GM18907 (cell line): ENCODE measurements at regions not wholly inside any gene's neighbourhood (a gene's known extent, or its start where the extent isn't known, plus 50 kb on each side); places are given as distances from the start of the nearest gene placed in this dataset.

Source experiments
- ATAC-seq: cut with Tn5 transposase; IDR thresholded peaks from one replicate; pipeline ENCODE4 v1.9.1; 2021; ENCODE audit warnings: mild to moderate bottlenecking, moderate library complexity; ENCODE audit not compliant: unreplicated experiment

DNA sequence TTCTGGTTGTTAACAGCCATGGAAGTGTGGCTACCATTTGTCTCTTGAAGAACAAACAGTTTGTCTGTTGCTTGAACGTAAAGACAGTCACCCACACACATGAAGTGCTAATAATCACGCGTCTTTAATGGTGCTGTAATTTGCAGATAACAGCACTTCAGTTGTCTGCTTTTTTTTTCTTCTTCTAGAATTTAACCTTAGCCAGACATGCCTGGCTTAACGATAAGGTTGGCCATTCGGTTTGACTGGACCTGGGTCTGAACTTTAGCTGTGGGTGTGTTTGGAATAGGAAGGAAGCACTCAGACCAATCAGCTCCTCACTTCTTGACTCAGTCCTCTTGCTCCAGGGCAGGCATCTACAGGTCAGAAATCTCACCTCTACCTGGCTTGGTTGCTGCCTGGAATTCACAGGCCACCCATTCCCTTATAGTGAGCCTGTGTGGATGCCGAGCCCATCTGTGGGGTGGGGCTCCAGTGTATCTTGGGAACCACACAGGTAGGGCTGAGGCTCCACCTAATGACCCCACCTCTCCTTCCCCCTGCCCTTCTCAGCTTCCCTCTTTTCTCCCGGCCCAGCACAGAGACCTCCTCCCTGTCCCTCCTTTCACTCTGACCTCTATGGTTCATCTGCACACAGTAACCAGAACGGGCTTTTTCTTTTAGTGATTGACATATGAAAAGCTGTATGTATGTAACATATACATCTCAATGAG lies 246.4 kb upstream of the PWP1 start:
- ATAC-seq = no peak

DNA sequence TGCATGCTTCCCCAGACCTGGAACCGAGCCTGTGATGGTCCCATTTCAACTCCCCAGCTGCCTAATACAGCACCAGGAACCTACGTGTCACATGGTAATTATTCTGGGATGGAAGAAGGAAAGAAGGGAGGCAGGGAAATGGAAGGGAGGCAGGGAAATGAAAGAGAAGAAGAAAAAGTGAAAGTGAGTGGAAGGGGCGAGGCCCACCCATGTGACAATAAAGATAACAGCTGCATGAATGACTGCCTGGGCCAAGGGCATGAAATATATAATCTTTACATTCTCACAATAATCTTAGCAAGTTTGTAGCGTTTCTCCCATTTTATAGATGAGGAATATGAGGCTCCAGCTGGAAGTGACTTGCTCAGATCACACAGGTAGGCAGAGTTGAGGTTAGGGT lies 245.0 kb upstream of the PWP1 start:
- ATAC-seq = no peak

DNA sequence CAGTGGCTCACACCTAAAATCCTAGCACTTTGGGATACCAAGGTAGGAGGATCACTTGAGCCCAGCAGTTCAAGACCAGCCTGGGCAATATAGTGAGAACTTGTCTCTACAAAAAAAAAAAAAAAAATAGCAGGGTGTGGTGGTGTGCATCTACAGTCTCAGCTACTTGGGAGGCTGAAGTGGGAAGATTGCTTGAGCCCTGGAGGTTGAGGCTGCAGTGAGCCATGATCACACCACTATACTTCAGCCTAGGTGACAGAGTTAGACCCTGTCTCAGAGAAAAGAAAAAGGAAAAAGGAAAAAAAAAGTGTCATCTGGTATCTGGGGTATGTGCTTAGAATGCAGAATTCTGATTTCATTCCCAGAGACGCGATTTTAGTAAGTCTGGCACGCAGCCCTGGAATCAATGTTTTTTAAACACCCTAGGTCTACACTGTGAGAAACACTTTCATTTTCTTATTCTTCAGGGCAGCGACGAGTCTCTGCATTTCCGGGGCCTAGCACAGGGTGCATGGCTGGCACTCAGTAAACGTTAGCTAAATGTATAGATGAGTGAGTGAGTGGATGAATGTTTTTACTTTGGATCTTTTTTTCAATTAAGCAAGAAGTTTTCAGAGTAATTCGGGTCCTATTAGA lies 243.8 kb upstream of the PWP1 start:
- no peak for ATAC-seq

DNA sequence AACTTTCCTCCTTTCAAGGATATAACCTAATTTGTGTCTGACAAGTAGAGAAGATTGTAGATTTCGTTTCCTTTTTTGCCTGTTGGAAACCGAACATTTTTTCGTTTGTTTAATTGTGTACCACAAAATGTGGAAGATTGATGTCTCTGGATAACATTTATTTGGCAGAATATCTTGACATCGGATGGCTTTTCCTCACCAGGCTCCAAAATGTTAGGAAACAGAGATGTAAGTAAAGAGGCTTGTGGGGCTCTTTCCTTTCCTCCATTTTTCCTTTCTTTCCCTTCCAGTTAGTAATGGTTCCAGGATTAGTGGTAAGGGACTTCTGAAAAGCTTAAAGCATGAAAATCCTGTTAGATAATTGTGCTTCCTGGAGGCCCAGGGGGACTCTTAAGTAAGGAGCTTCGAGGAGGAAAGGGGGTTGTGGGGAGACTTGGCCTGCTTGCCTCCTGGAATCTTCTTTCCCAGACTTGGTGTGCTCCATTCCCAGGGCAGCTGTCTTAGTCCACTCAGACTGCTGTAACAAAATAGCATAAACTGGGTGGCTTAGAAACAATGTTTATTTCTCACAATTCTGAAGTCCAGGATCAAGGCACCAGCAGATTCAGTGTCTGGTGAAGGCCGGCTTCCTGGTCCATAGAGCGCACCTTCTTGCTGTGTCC lies 243.1 kb upstream of the PWP1 start:
- ATAC-seq = no peak

DNA sequence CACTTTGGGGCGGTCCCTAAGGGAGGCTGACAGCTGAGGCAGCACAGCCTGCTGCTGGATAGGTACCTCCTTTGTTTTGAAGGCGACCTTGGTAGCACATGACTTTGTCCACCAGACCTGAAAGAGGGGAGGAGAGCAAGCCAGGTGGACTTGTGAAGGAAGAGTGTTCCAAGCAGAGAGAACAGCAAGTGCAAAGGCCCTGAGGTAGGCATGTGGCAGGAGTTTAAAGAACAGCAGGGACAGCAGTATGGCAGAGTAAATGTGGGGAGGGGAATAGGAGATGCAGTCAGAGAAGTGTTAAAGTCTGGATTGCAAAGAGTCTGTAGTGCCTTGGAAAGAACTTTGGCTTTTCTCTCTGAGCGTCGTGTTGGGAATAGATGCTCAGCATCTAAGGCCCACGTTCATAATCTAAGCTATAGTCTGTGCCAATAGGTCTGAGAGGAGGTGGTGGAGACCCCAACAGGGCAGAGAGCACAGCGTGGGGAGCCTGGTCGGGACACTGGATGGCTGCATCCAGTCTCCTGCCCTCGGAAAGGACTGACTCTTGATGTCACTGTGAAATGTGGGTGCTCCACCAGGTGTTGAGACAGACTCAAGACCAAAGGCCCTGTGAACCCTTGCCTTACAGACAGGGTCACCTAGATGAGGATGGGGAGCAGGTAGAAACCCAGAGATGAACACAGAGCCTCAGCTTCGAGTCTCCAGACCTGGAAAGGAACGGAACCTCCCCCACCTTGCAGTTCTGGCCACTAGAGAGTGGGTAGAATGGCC lies 242.1 kb upstream of the PWP1 start:
- ATAC-seq = no peak

DNA sequence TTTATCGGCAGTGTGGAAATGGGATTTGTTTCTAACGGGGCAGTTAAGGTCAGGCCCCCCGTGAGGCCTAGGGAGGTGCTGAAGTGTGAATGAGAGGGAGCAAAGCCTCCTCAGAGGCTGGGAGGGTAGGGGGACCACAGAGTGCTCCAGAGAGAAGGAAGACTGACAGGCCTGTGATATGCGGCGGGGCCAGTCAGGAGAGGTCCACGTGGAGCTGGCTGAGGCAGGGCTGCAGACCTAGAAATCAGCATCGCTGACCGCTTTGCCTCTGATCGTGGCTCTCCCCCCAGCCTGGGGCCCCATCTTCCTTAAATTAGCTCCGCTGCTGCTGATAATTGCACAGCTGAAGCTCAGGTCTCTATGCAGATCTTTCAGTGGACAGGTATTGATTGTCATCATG lies 240.8 kb upstream of the PWP1 start:
- no peak for ATAC-seq

DNA sequence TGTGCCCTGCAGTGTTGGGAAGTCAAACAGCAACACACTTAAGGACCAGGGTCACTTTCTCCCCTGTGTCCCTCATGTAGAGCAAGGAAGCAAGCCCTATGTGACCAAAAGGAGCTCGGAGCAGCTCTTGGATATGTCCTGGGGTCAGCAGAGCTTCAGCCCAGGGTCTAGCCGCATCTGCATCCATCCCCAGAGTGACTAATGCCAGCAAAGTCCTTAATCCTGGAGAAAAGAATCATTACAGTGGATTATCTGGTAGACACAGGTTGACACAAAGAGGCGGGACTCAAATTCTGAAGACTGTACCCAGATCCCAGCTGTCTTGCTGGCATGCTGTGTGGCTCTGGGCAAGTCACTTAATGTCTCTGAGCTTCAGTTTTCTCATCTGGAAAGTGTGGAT lies 239.1 kb upstream of the PWP1 start:
- no peak for ATAC-seq

DNA sequence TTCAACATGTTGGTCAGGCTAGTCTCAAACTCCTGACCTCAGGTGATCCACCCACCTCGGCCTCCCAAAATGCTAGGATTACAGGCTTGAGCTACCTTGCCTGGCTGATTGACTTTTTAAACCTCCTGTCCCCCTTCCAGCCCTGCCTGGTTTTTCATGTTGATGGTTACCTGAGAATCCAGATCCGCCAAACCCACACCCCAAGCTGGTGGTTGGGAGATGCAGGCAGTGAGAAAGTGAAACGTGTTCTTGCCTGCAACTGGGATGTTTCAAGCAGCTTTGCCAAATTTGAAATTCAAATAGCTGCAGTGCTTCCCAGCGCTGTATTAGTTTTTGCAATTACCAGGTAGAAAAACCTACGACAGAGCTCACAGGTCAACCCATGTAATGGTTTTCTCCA lies 238.3 kb upstream of the PWP1 start:
- no peak for ATAC-seq

DNA sequence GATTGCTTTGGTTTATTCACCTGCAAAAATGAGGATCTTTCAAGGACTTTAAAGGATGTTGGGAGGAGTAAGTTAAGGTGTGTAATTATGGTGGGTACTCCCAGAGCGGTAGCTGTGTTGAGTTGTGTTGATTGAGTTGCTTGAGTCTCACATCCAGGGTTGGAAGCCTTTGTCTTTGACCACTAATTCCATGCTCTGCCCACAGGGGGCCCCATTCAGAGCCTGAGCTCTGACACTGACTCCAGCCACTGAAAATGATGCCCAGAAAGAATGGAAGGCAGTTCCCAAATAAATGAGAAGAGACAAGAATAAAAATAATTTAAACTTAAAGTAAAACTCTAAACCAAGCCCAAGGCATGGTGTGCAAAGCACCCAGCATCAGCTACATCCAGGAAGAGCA lies 237.4 kb upstream of the PWP1 start:
- no peak for ATAC-seq

DNA sequence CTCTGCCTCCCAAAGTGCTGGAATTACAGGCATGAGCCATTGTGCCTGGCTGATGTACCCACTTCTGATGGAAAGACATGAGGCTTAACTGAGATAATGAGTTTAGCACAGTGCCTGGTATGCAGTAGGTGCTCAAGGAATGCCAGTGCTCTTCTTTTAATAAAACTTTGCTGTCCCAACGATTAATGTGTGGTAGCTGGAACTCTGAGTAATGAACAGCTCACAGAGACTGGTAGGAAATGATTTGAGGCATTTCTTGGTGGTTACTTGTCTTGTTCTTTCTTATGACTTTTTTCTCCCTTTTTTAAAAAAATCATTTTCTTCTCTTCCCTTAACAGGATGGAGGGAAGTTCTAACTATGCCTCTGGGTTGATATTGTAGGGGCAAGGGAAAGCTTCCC lies 235.7 kb upstream of the PWP1 start:
- ATAC-seq = no peak

DNA sequence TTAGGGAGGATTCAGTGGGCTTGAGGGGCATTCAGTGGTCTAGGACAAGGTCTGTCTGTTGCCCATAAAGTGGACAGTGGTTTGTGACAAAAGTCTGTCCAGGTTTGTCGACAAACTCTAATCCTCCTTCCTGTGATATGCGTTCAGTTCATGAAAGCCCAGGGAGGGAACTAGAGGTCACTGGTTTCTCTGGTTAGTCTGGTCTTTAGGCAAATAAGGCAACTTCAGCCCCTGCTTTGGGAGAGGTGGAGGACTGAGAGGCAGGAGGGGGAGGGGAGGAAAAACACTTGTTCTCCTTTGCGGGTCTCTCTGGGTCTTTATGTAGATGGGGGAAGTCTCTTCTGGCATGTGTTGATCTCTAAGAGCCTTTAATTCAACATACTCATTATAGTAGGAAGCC lies 235.1 kb upstream of the PWP1 start:
- no peak for ATAC-seq

DNA sequence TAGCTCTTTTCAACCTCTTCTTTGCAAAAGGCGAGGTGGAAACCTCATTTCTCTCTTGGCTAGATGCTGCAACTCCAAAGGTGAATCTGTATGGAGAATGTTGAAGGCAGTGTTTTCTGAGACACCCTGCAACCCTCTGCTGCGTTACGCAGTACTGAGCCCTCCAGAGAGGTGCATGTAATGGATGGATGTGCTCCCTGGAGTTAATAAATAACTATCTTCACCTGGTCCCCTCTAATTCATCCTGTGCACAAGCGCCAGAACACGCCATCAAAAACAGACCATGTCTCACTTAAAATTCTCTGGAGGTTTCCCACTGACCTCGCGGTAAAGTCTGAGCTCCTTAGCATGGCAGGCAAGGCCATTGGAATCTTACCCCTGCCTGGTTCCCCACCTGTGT lies 234.4 kb upstream of the PWP1 start:
- no peak for ATAC-seq

DNA sequence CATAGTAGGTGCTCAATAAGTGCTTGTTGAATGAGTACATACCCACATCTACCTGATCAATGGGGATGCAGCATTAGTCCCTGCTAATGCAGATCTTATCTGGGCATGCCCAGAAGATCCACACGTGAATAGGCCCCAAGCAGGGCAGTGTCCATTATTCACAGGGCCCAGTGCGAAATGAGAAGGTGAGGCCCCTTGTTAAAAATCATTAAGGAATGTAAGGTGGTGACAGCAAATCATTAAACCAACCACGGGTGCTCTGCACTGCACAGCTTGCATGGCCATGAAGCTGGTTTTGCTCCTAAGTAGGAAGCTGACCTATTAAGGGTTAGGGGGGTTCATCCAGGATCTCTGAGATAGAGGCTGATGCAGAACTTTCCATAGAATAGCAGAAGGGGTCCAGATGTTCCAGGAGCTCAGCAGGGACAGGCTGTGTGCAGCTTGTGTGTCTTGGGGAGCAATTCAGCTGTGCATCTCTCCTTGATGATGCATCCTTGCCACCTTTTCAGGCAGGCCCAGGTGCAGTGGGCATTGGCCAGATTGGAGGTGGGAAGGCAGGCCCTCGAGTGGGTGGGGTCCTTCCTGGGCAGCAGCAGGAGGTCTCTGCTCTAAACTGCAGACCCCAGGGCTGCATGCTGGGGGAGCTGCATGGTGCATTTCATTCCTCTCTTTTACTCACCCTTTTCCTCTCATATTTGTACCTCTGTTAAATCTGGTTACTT lies 231.3 kb upstream of the PWP1 start:
- ATAC-seq = no peak

DNA sequence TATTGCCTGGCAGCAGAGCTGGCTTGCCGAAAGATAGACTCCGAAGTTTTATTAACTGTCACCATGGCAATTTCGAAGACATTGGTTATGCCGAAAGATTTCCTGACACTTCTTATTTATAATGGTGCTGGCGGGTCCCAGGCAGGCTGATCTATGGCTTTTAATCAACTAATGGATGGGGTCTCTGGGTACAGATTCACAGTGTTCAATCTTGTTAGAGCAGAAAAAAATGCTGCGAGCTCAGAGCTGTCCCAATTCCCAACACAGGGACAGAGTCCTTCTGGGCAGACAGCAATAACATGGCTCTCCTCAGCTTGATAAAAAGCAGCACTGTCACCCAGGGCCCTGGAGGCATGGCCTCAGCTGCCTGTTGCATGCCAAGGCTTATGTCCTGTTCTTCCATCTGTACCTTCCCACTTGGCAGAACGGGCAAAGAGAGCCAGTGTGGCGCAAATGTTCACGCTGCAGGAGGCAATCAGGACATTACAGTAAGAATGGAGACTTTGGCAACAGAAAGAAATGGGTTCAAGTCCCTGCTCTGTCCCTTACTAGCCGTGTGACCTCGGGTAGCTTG lies 228.2 kb upstream of the PWP1 start:
- ATAC-seq = no peak

DNA sequence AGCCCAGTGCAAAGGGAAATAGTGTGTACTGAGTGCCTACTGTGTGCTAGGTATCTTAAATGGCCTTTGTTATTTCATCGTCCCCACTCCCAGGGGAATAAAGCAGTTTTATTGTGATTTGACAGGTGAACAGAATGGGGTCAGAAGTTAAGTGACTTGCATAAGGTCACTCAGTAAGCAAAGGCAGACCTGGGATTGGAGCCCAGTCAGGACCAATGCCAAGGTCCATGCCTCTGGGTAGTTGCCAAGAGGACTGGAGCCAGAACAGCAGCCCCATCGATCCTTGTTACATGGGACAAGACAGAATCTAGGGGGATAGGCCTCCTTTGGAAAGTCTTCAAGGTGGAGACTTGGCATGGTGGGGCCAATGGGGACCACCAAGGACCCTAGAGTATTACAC lies 227.4 kb upstream of the PWP1 start:
- no peak for ATAC-seq

DNA sequence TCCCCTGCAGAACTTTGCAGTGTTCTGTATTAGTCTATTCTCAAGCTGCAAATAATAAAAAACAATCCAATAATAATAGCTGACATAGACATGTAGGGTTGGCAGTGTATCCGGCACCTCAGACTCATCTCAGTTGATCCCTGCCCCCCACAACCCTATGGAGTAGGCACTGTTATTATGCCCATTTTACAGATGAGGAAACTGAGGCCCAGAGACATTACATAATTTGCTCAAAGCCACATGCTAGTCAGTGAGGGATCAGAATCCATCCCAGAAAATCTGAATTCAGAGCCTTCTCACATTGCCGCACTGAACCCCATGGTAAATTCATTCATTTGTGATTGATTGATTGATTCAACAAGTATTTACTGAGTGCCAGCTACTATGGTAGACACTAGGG lies 226.6 kb upstream of the PWP1 start:
- ATAC-seq = no peak

DNA sequence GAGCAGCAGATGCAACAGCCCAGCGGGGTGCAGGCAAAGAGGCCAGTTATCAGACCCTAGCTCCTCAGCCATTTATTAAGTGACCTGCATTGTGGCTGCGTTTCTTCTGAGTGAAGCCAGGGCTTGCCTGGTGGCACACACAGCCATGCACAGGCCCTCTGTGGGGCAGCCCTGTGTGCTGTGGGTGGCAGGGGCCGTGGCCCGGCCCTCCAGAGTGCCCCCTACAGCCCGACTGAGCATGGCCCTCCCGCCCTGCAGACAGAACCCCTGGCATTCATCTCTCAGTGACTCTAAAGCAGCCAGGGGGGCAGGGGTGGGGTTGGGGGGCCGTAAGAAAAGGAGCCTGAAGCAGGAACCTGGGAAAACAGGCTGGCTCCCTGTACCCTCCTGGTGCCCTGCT lies 226.0 kb upstream of the PWP1 start:
- no peak for ATAC-seq

DNA sequence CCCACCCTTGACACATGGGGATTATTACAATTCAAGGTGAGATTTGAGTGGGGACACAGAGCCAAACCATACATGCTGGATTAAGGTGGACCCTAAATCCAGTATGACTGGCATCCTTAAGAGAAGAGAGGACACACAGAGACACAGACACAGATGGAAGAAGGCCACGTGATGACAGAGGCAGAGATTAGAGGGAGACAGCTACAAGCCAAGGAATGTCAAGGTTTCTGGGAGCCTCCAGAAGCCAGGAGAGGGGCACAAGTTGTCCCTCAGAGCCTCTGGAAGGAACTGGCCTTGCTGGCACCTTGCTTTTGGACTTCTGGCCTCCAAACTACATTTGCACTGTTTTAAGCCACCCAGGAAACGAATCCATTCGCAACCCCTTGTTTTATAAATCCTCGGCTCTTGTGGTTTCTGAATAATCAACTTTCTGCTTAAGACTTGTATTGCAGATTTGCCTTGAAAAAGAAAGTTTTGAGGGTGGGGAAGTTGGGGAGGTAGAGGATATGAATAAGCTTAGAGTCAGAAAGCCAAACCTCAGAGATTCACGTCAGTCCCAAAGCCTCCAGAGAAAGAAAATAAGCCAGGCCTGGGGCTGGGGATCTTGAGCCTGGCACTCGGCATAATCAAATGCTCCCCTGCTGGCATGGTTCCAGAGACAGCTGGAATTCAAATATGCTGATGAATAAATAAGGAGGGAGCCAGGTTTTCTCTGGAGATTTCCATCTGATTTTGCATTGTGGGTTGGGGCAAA lies 224.2 kb upstream of the PWP1 start:
- no peak for ATAC-seq

DNA sequence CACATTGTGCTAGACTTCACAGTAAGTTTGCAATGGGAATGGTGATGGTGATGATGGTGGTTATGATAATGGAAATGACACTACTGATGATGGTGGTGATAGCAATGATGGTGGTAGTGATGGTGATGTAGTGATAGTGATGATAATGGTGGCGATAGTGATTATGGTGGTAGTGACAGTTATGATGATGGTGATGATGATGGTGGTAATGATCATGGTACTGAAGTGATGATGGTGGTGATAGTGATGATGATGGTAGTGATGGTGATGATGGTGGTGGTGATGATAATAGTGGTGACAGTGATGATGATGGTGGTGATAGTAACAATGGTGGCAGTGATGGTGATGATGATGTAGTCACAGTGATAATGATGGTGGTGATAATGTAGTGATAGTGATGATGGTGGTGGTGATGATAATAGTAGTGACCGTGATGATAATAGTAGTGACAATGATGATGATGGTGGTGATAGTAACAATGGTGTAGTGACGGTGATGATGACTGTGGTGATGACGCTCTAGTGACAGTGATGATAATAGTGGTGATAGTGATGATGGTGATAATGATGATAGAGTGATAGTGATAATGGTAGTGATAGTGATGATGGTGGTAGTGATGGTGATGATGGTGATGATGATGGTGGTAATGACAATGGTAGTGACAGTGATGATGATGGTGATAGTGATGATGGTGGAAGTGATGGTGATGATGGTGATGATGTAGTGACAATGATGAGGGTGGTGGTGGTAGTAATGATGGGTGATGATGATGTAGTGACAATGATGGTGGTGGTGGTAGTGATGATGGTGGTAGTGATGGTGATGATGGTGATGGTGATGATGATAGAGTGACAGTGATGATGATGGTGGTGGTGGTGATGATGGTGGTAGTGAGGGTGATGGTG lies 222.9 kb upstream of the PWP1 start:
- no peak for ATAC-seq
